BJ (cell line): ENCODE measurements at regions not wholly inside any gene's neighbourhood (a gene's known extent, or its start where the extent isn't known, plus 50 kb on each side); places are given as distances from the start of the nearest gene placed in this dataset.

Source experiments
- CTCF ChIA-PET: fragments of 350-600 bp; formaldehyde crosslinking; extraction: SDS; loops from one replicate; lab custom pipeline; 2021; ENCODE audit warnings: antibody characterized with exemption, inconsistent platforms; lab: Yijun Ruan, JAX
- POLR2A ChIA-PET: fragments of 300-600 bp; sonication (Branson Sonifier 250); formaldehyde crosslinking; extraction: SDS; loops from one replicate; lab custom pipeline; 2021; ENCODE audit warnings: antibody characterized with exemption; lab: Charles Lee
- DNase-seq: peaks from one replicate; pipeline ENCODE4 v3.0.0-alpha.2; 2011; ENCODE audit warnings: low read depth
- H3K27me3 ChIP-seq: 2 replicates; pipeline ENCODE4 v1.6.0; 2011; ENCODE audit warnings: low read length; ENCODE audit not compliant: control insufficient read depth, insufficient read depth
- H3K36me3 ChIP-seq: 2 replicates; pipeline ENCODE4 v1.5.1; 2011; ENCODE audit warnings: low read length; ENCODE audit not compliant: control insufficient read depth, insufficient read depth
- H3K4me3 ChIP-seq: 2 replicates; pipeline ENCODE4 v1.5.1; 2011; ENCODE audit warnings: low read depth, mild to moderate bottlenecking, control low read depth, low read length
- CTCF ChIP-seq: IDR thresholded peaks from 2 replicates; pipeline ENCODE4 v1.5.1; 2011; ENCODE audit warnings: low read depth, mild to moderate bottlenecking, control low read depth, inconsistent platforms, low read length, moderate library complexity; ENCODE audit not compliant: insufficient read depth

GRCh38 chr4:14892563-14892962 lies 109.7 kb upstream of the CPEB2 start:
- POLR2A ChIA-PET: no interaction called here
- no peak for TF ChIP-seq CTCF
- H3K27me3 ChIP-seq: no peaks in the 10 kb centered on the region
- CTCF ChIA-PET: interaction anchor here (1.0 kb wide), 1 partner anchor 443 kb away, joined by 3 read pairs; no protein-coding TSS in a partner anchor
- H3K4me3 ChIP-seq: no peak overlapping the region
- no peaks in the 10 kb centered on the region for H3K36me3 ChIP-seq
- no peak for DNase-seq

- DNase-seq: no peak
- Histone ChIP-seq H3K27me3 (no peaks in the 10 kb centered on the region), H3K36me3 (no peaks in the 10 kb centered on the region), H3K4me3 (no peak overlapping the region)
- CTCF ChIA-PET: no interaction called here
- TF ChIP-seq CTCF: no peak
- POLR2A ChIA-PET: no interaction called here
Observed at GRCh38 chr4:14893713-14894112, 108.6 kb upstream of the CPEB2 start.

GRCh38 chr4:14894392-14895292 lies 107.6 kb upstream of the CPEB2 start:
- DNase-seq: no peak
- Histone ChIP-seq H3K4me3 (no peak overlapping the region), H3K27me3 (no peaks in the 10 kb centered on the region), H3K36me3 (no peaks in the 10 kb centered on the region)
- ChIA-PET CTCF (interaction anchor here (1.2 kb wide), 1 partner anchor 10 kb away, joined by 4 read pairs; no protein-coding TSS in a partner anchor), POLR2A (no interaction called here)
- no peak for TF ChIP-seq CTCF

- H3K36me3 ChIP-seq: no peaks in the 10 kb centered on the region
- TF ChIP-seq CTCF: no peak
- no peaks in the 10 kb centered on the region for H3K27me3 ChIP-seq
- no peak for DNase-seq
- ChIA-PET POLR2A (no interaction called here), CTCF (no interaction called here)
- H3K4me3 ChIP-seq: no peak overlapping the region
Observed at GRCh38 chr4:14896656-14897175, 105.6 kb upstream of the CPEB2 start.

GRCh38 chr4:14897217-14897616 lies 105.1 kb upstream of the CPEB2 start:
- Histone ChIP-seq H3K4me3 (no peak overlapping the region), H3K27me3 (no peaks in the 10 kb centered on the region), H3K36me3 (no peaks in the 10 kb centered on the region)
- POLR2A ChIA-PET: no interaction called here
- CTCF ChIA-PET: no interaction called here
- no peak for DNase-seq
- no peak for TF ChIP-seq CTCF
